GM23248 (cell line): ENCODE measurements at regions not wholly inside any gene's neighbourhood (a gene's known extent, or its start where the extent isn't known, plus 50 kb on each side); places are given as distances from the start of the nearest gene placed in this dataset.

Experiments used
- EZH2 ChIP-seq: fragments of 200-600 bp; sonication (generic); IDR thresholded peaks from 2 replicates; pipeline ENCODE4 v1.6.1; 2018; ENCODE audit warnings: antibody characterized with exemption, mild to moderate bottlenecking; ENCODE audit not compliant: insufficient read depth, poor library complexity, severe bottlenecking
- EZH2phosphoT487 ChIP-seq: fragments of 200-600 bp; sonication (generic); IDR thresholded peaks from 2 replicates; pipeline ENCODE4 v1.6.1; 2018; ENCODE audit warnings: antibody characterized with exemption, moderate library complexity, mild to moderate bottlenecking, low read depth; ENCODE audit not compliant: insufficient read depth

GRCh38 chr9:82797534-82797933 is 265.4 kb downstream of the RASEF start:
- TF ChIP-seq EZH2 (no peak), EZH2phosphoT487 (no peak)
